ENCODE measurements at regions not wholly inside any gene's neighbourhood (a gene's known extent, or its start where the extent isn't known, plus 50 kb on each side); places are given as distances from the start of the nearest gene placed in this dataset.

DNA sequence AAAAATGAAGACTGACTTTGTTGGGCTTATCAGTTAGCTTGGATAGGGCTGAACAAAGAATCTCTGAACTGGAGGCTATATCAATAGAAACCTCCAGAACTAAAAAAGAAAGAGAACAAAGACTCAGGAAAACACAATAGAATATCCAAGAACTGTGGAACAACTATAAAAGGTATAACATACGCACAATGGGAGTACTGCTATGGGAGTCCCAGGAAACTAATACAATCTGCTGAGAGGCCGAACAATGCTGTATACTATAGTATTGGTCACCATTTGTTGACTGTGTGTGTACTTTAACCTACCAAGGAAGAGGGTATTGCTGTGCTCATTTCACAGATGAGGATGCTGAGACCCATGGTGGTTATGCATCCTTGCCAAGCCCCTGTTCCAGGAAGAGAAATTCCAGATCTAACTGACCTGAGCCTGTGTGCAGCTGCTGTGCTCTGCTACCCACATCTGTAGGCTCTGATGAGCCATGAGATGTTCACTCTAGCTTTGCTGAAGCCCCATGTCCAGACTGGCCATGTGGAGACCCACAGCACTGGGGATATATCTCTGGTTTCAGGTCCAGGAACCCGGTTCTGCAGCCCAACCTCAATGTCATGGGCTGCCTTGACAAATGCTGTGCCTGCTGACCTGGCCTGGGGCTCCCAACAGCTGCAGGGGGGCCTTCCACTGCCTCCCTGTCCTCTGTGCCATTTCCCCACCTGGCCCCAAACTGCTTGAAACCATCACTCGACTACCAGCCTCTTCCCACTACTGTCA lies 254.3 kb upstream of the TNRC6C start:
- Histone ChIP-seq H3K18ac (ENCODE audit: extremely low read depth, low read length) (no peak overlapping the region), H3K79me1 (ENCODE audit: low read depth, low read length) (no peaks in the 10 kb centered on the region), H3K14ac (ENCODE audit: insufficient read length) (no peak overlapping the region), H3K23ac (ENCODE audit: insufficient read length) (no peak overlapping the region), H3K4me3 (ENCODE audit: extremely low read depth in 1 of 4, insufficient read depth in 2 of 4, low read depth in 3 of 4, low read length in 4 of 4) (no peak overlapping the region), H3K4me2 (ENCODE audit: insufficient read depth in 1 of 2, low read depth in 2 of 2, low read length in 2 of 2) (no peak overlapping the region), H4K20me1 (replicated peaks in 1 of 2; ENCODE audit: control insufficient read depth in 1 of 2, insufficient read depth in 2 of 2, low read length in 2 of 2) (no peaks in the 10 kb centered on the region), H2BK15ac (ENCODE audit: low read length) (no peak overlapping the region), H3K79me2 (ENCODE audit: control insufficient read depth in 1 of 2, insufficient read depth in 2 of 2, low read length in 2 of 2) (no peaks in the 10 kb centered on the region), H4K5ac (ENCODE audit: insufficient read length, low read depth, low read length) (no peak overlapping the region), H3K56ac (replicated peaks; ENCODE audit: insufficient read length, low read depth, low read length) (no peak overlapping the region), H3K27me3 (replicated peaks in 1 of 4; ENCODE audit: control insufficient read depth in 3 of 4, extremely low read depth in 1 of 4, insufficient read depth in 3 of 4, low read length in 3 of 4) (no peaks in the 10 kb centered on the region; a peak in 1 of 7 replicates), H3K9me3 (ENCODE audit: insufficient read depth in 2 of 2, low read depth in 1 of 2, low read length in 1 of 2) (peaks cover 36 to 37% of the 10 kb centered on the region in 2 experiments), H2AFZ (ENCODE audit: low read length) (no peak overlapping the region), H2BK120ac (replicated peaks; ENCODE audit: low read depth, low read length) (no peak overlapping the region), H3K23me2 (ENCODE audit: low read depth, low read length) (no peaks in the 10 kb centered on the region), H2BK20ac (ENCODE audit: low read length) (no peak overlapping the region), H3K4me1 (replicated peaks in 1 of 4; ENCODE audit: control insufficient read depth in 3 of 4, insufficient read depth in 4 of 4, low read length in 3 of 4) (peaks cover 0 to 5% (median 3%) of the 10 kb centered on the region in 4 experiments; a peak in 6 of 7 replicates), H3K4ac (replicated peaks; ENCODE audit: insufficient read length, low read depth, low read length) (no peak overlapping the region), H2BK12ac (ENCODE audit: low read depth, low read length) (no peak overlapping the region), H3K36me3 (ENCODE audit: control insufficient read depth in 2 of 4, insufficient read depth in 4 of 4, low read length in 3 of 4) (peaks cover 0 to 3% (median 0%) of the 10 kb centered on the region in 4 experiments; a peak in 2 of 8 replicates), H4K91ac (replicated peaks; ENCODE audit: insufficient read length, low read length) (no peak overlapping the region), H3K27ac (ENCODE audit: low read depth, low read length) (no peak overlapping the region), H3K9ac (replicated peaks in 1 of 4; ENCODE audit: extremely low read depth in 1 of 4, low read depth in 3 of 4, low read length in 3 of 4) (no peak overlapping the region), H2AK5ac (ENCODE audit: low read depth, low read length) (no peak overlapping the region), H2BK5ac (ENCODE audit: low read depth, low read length) (no peak overlapping the region), H4K8ac (ENCODE audit: extremely low read depth, insufficient read depth, low read length) (no peak overlapping the region)
- ChIA-PET CTCF (ENCODE audit: partially characterized antibody) (interaction anchor here (0.9 kb wide), 1 partner anchor 42 kb away, joined by 3 read pairs; no protein-coding TSS in a partner anchor), POLR2A (ENCODE audit: partially characterized antibody) (no interaction called here)
- DNase-seq (ENCODE audit: low read depth in 1 of 2, low spot score in 2 of 2) (no peak), FAIRE-seq (no peak)
- WGBS, 2 experiments (ENCODE audit: extremely low coverage in 1 of 2, insufficient coverage in 1 of 2, insufficient read length in 1 of 2, insufficient replicate concordance in 2 of 2, low coverage in 1 of 2, low lambda C conversion rate in 2 of 2, missing lambda C conversion rate in 1 of 2) = 87% methylated on average over 4 of the region's 4 CpGs; no CpG with 5 or more reads in 1 of the 2 experiments
- TF ChIP-seq PHF8 (conservative IDR thresholded peaks at IDR 0.05; ENCODE audit: low read depth, low read length) (no peak), SIN3A (conservative IDR thresholded peaks at IDR 0.05 in 1 of 2, IDR thresholded peaks at IDR 0.05 in 1 of 2; ENCODE audit: low read depth in 1 of 2, low read length in 2 of 2) (no peak), BCL11A (IDR thresholded peaks at IDR 0.05; ENCODE audit: low read depth in 2 of 2, low read length in 2 of 2) (no peak), SP4 (IDR thresholded peaks at IDR 0.05; ENCODE audit: low read length) (no peak), POU5F1 (IDR thresholded peaks at IDR 0.05; ENCODE audit: low read depth, low read length) (no peak), ZNF274 (IDR thresholded peaks at IDR 0.05; ENCODE audit: borderline replicate concordance, extremely low read depth, low read length) (no peak)
- TF ChIP-seq, protein P1, sequence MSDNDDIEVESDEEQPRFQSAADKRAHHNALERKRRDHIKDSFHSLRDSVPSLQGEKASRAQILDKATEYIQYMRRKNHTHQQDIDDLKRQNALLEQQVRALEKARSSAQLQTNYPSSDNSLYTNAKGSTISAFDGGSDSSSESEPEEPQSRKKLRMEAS (IDR thresholded peaks at IDR 0.05) = no peak
